SU-DHL-6 (cell line): ENCODE measurements at regions not wholly inside any gene's neighbourhood (a gene's known extent, or its start where the extent isn't known, plus 50 kb on each side); places are given as distances from the start of the nearest gene placed in this dataset.

Experiments
- EZH2phosphoT487 ChIP-seq: fragments of 200-600 bp; sonication (generic), shearing (Covaris generic); conservative IDR thresholded peaks from 2 replicates; pipeline ENCODE4 v1.6.1; 2018; ENCODE audit warnings: mild to moderate bottlenecking, antibody characterized with exemption, low read length, moderate library complexity, mixed read lengths
- TF ChIP-seq, protein P1 (sequence below): fragments of 200-600 bp; sonication (generic); IDR thresholded peaks from one replicate; pipeline ENCODE4 v1.5.1; 2017; ENCODE audit warnings: antibody characterized with exemption, mild to moderate bottlenecking, low read length, moderate library complexity; ENCODE audit not compliant: insufficient read depth, poor library complexity, severe bottlenecking

DNA sequence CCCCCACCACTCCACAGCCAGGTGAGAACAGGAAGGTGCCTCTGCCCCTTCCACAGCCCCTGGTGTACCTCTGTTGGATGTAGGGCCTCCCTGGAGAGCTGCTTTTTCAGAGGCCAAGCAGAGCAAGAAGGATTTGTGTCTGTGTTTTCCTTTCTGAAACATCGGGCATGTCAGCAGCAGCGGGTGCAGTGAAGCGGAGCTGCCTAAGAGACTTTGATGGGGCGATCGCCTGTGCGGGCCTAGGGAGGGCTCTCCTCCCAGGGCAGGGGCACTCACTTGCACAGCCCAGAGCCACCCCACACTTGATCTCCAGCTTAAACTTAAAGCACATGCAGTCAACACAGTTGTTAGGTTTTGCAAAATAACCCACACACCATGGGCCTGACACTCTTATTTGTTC lies 324.7 kb downstream of the ACTR3B start:
- TF ChIP-seq, protein P1, sequence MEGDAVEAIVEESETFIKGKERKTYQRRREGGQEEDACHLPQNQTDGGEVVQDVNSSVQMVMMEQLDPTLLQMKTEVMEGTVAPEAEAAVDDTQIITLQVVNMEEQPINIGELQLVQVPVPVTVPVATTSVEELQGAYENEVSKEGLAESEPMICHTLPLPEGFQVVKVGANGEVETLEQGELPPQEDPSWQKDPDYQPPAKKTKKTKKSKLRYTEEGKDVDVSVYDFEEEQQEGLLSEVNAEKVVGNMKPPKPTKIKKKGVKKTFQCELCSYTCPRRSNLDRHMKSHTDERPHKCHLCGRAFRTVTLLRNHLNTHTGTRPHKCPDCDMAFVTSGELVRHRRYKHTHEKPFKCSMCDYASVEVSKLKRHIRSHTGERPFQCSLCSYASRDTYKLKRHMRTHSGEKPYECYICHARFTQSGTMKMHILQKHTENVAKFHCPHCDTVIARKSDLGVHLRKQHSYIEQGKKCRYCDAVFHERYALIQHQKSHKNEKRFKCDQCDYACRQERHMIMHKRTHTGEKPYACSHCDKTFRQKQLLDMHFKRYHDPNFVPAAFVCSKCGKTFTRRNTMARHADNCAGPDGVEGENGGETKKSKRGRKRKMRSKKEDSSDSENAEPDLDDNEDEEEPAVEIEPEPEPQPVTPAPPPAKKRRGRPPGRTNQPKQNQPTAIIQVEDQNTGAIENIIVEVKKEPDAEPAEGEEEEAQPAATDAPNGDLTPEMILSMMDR = no peak
- TF ChIP-seq EZH2phosphoT487 = no peak
